IMR-90 (cell line): ENCODE measurements at regions not wholly inside any gene's neighbourhood (a gene's known extent, or its start where the extent isn't known, plus 50 kb on each side); places are given as distances from the start of the nearest gene placed in this dataset.

Source experiments
- ATAC-seq: fragments of 200-7000 bp; cut with Tn5 transposase; 2 replicates; pipeline ENCODE4 v1.9.1; 2020; ENCODE audit warnings: low read depth, mild to moderate bottlenecking, moderate library complexity
- BruUV-seq: library from RNA; stranded (reverse); fragments of 400-500 nt; replicated peaks from 2 replicates; lab custom pipeline; 2021; lab: Mats Ljungman, UMichigan
- CTCF ChIA-PET: fragments of 300-600 bp; formaldehyde crosslinking; extraction: SDS; loops from one replicate; lab custom pipeline; 2021; ENCODE audit warnings: antibody characterized with exemption; lab: Yijun Ruan, JAX
- POLR2A ChIA-PET: fragments of 300-600 bp; sonication (Branson Sonifier 250); formaldehyde crosslinking; loops from one replicate; lab custom pipeline; 2022; ENCODE audit warnings: antibody characterized with exemption; ENCODE audit not compliant: unreplicated experiment; lab: Charles Lee
- DNase-seq: peaks from one replicate; pipeline ENCODE4 v3.0.0; 2013
- H2AFZ ChIP-seq: replicated peaks from 2 replicates; pipeline ENCODE3; 2013; ENCODE audit warnings: low read length, mild to moderate bottlenecking; ENCODE audit not compliant: poor library complexity
- H2AK5ac ChIP-seq: 2 replicates; pipeline ENCODE4 v1.6.1; 2013; ENCODE audit warnings: low read depth, low read length, inconsistent platforms
- H2AK9ac ChIP-seq: replicated peaks from 2 replicates; pipeline ENCODE3; 2013; ENCODE audit warnings: mild to moderate bottlenecking, low read depth, low read length, moderate library complexity; ENCODE audit not compliant: poor library complexity
- H2BK120ac ChIP-seq: 2 replicates; pipeline ENCODE4 v1.6.1; 2013; ENCODE audit warnings: low read depth, low read length, inconsistent platforms
- H2BK15ac ChIP-seq: 3 replicates; pipeline ENCODE4 v1.6.1; 2013; ENCODE audit warnings: low read depth, low read length, inconsistent platforms
- H2BK20ac ChIP-seq: 2 replicates; pipeline ENCODE4 v1.6.1; 2013; ENCODE audit warnings: low read depth, mild to moderate bottlenecking, inconsistent platforms, low read length, moderate library complexity
- H2BK5ac ChIP-seq: 2 replicates; pipeline ENCODE4 v1.6.1; 2013; ENCODE audit warnings: mild to moderate bottlenecking, low read depth, low read length, inconsistent platforms; ENCODE audit not compliant: poor library complexity, severe bottlenecking
- H3K14ac ChIP-seq: replicated peaks from 2 replicates; pipeline ENCODE4 v1.6.1; 2013; ENCODE audit warnings: low read depth, low read length, inconsistent platforms
- H3K18ac ChIP-seq: 2 replicates; pipeline ENCODE4 v1.6.1; 2013; ENCODE audit warnings: low read depth, low read length, control low read depth
- H3K23ac ChIP-seq: 2 replicates; pipeline ENCODE4 v1.6.1; 2013; ENCODE audit warnings: low read depth, low read length, inconsistent platforms
- H3K27ac ChIP-seq: 2 replicates; pipeline ENCODE4 v1.5.1; 2013; ENCODE audit warnings: mild to moderate bottlenecking, control low read depth, low read length; ENCODE audit not compliant: insufficient read depth
- H3K27me3 ChIP-seq: 2 replicates; pipeline ENCODE4 v1.6.1; 2013; ENCODE audit warnings: low read length; ENCODE audit not compliant: control insufficient read depth, insufficient read depth
- H3K36me3 ChIP-seq: 2 replicates; pipeline ENCODE4 v1.6.1; 2013; ENCODE audit warnings: low read length, mixed read lengths; ENCODE audit not compliant: control insufficient read depth, insufficient read depth
- H3K4ac ChIP-seq: 2 replicates; pipeline ENCODE4 v1.6.1; 2013; ENCODE audit warnings: low read depth, low read length, inconsistent platforms
- H3K4me1 ChIP-seq: 2 replicates; pipeline ENCODE4 v1.6.1; 2013; ENCODE audit warnings: low read length, mixed read lengths; ENCODE audit not compliant: control insufficient read depth, insufficient read depth
- H3K4me2 ChIP-seq: 2 replicates; pipeline ENCODE4 v1.6.1; 2013; ENCODE audit warnings: low read depth, mild to moderate bottlenecking, control low read depth, low read length, moderate library complexity
- H3K4me3 ChIP-seq: 2 replicates; pipeline ENCODE4 v1.5.1; 2013; ENCODE audit warnings: low read depth, mild to moderate bottlenecking, control low read depth, low read length, moderate library complexity; ENCODE audit not compliant: insufficient read depth
- H3K56ac ChIP-seq: 2 replicates; pipeline ENCODE4 v1.6.1; 2013; ENCODE audit warnings: low read length, inconsistent platforms; ENCODE audit not compliant: insufficient read depth; ENCODE audit errors: extremely low read depth
- H3K79me1 ChIP-seq, 2 experiments: 2 replicates each; pipeline ENCODE4 v1.6.1; 2013; ENCODE audit warnings: low read length in 2 of 2, inconsistent platforms in 1 of 2, low read depth in 1 of 2
- H3K9ac ChIP-seq: 2 replicates; pipeline ENCODE4 v1.6.1; 2013; ENCODE audit warnings: low read depth, low read length, control low read depth
- H3K9me1 ChIP-seq: 2 replicates; pipeline ENCODE4 v1.6.1; 2013; ENCODE audit warnings: low read length, inconsistent platforms; ENCODE audit not compliant: insufficient read depth
- H3K9me3 ChIP-seq: 2 replicates; pipeline ENCODE4 v1.6.1; 2013; ENCODE audit warnings: low read length; ENCODE audit not compliant: control insufficient read depth, insufficient read depth
- H4K20me1 ChIP-seq: 2 replicates; pipeline ENCODE4 v1.6.1; 2013; ENCODE audit warnings: low read length, inconsistent platforms; ENCODE audit not compliant: insufficient read depth
- H4K5ac ChIP-seq: 2 replicates; pipeline ENCODE4 v1.6.1; 2013; ENCODE audit warnings: mild to moderate bottlenecking, low read depth, low read length, control low read depth
- H4K8ac ChIP-seq, 2 experiments: 2 replicates each; pipeline ENCODE4 v1.6.1; 2013; ENCODE audit warnings: low read depth in 2 of 2, low read length in 2 of 2, control low read depth in 1 of 2, inconsistent platforms in 1 of 2
- H4K91ac ChIP-seq: 2 replicates; pipeline ENCODE4 v1.6.1; 2013; ENCODE audit warnings: low read depth, low read length, inconsistent platforms; ENCODE audit not compliant: insufficient read depth
- CHD1 ChIP-seq: IDR thresholded peaks from 2 replicates; pipeline ENCODE4 v1.6.1; 2012; ENCODE audit warnings: low read depth, low read length, improper control_type of control experiment
- CTCF ChIP-seq: conservative IDR thresholded peaks from 2 replicates; pipeline ENCODE4 v1.5.1; 2012; ENCODE audit warnings: mild to moderate bottlenecking, low read depth, low read length, improper control_type of control experiment
- FOS ChIP-seq: fragments of 150-350 bp; IDR thresholded peaks from 2 replicates; pipeline ENCODE4 v1.6.1; 2016; ENCODE audit warnings: low read depth, low read length
- USF2 ChIP-seq: fragments of 150-350 bp; IDR thresholded peaks from 2 replicates; pipeline ENCODE4 v1.6.1; 2017; ENCODE audit warnings: mild to moderate bottlenecking, antibody characterized with exemption, low read length, low read depth
- WGBS, 2 experiments: methylation state at CpG; one replicate each; pipeline versions ENCODE4 v1.1.5 to v1.1.7; 2013; ENCODE audit warnings: missing lambda C conversion rate in 2 of 2; ENCODE audit not compliant: insufficient read length in 1 of 2; ENCODE audit errors: extremely low coverage in 2 of 2; 5-methylcytosine and 5-hydroxymethylcytosine counted together
- dilution Hi-C: fragments of 300-500 bp; cut with HindIII; formaldehyde crosslinking; loops from one replicate; pipeline ENCODE4 v1.14.3; 2018; ENCODE audit warnings: low sequenced_read_pairs; ENCODE audit not compliant: unreplicated experiment
- in situ Hi-C: fragments of 300-500 bp; cut with MboI; formaldehyde crosslinking; loops from 3 replicates; pipeline ENCODE4 v1.14.3; 2019; ENCODE audit warnings: low sequenced_read_pairs, inconsistent platforms, mixed read lengths
- intact Hi-C: fragments of 100-400 bp; cut with micrococcal nuclease; formaldehyde crosslinking; loops from 2 replicates; pipeline ENCODE4 v1.10.0; 2022

- CTCF ChIA-PET = interaction anchor here (0.9 kb wide), 1 partner anchor 30 kb away, joined by 3 read pairs; no protein-coding TSS in a partner anchor
- dilution Hi-C loops = no loop called here
These were observed 234.5 kb downstream of the LY86 start for GRCh38 chr6:6823030-6823429.

More at GRCh38 chr6:6823030-6823429, 234.5 kb downstream of the LY86 start:
- in situ Hi-C loops (no loop called here), intact Hi-C loops (no loop called here)
- H2BK20ac ChIP-seq = no peak overlapping the region
- POLR2A ChIA-PET = interaction anchor here (0.6 kb wide), 1 partner anchor 31 kb away, joined by 13 read pairs; no protein-coding TSS in a partner anchor
- H3K14ac ChIP-seq = no peak overlapping the region
- H3K4me2 ChIP-seq = no peak overlapping the region
- no peak overlapping the region for H3K4me3 ChIP-seq
- no peak overlapping the region for H4K8ac ChIP-seq
- DNase-seq = no peak
- no peak overlapping the region for H2AFZ ChIP-seq
- no peaks in the 10 kb centered on the region for H4K20me1 ChIP-seq
- no peak overlapping the region for H3K27ac ChIP-seq
- no peaks in the 10 kb centered on the region for H3K4me1 ChIP-seq
- H3K9me1 ChIP-seq = no peaks in the 10 kb centered on the region
- no peak overlapping the region for H3K18ac ChIP-seq
- H3K79me1 ChIP-seq = no peaks in the 10 kb centered on the region
- no peak overlapping the region for H2BK5ac ChIP-seq
- no peak overlapping the region for H3K23ac ChIP-seq
- no peak for TF ChIP-seq USF2
- TF ChIP-seq CTCF = no peak
- TF ChIP-seq CHD1 = no peak
- TF ChIP-seq FOS = no peak
- no peak overlapping the region for H2BK15ac ChIP-seq
- no peaks in the 10 kb centered on the region for H3K9me3 ChIP-seq
- BruUV-seq = no TSS peak
- no peak overlapping the region for H3K9ac ChIP-seq
- H2BK120ac ChIP-seq = no peak overlapping the region
- H4K5ac ChIP-seq = no peak overlapping the region
- no peak for ATAC-seq
- H2AK5ac ChIP-seq = no peak overlapping the region
- no peaks in the 10 kb centered on the region for H3K36me3 ChIP-seq
- peaks cover 6% of the 10 kb centered on the region; the same call in 1 of the 2 replicates for H3K27me3 ChIP-seq
- no peak overlapping the region for H4K91ac ChIP-seq
- WGBS, 2 experiments = no CpG with 5 or more reads among the region's 6 CpGs
- no peak overlapping the region for H3K56ac ChIP-seq
- no peak overlapping the region for H3K4ac ChIP-seq
- no peak overlapping the region for H2AK9ac ChIP-seq
